GM19468 (cell line): ENCODE measurements at regions not wholly inside any gene's neighbourhood (a gene's known extent, or its start where the extent isn't known, plus 50 kb on each side); places are given as distances from the start of the nearest gene placed in this dataset.

Experiments used
- ATAC-seq: cut with Tn5 transposase; IDR thresholded peaks from one replicate; pipeline ENCODE4 v1.9.1; 2021; ENCODE audit warnings: mild to moderate bottlenecking, moderate library complexity, moderate number of reproducible peaks; ENCODE audit not compliant: unreplicated experiment; ENCODE audit errors: extremely low read depth

GRCh38 chr14:22097072-22097471, 423.5 kb upstream of the OR4E1 start:
- ATAC-seq, result no peak

GRCh38 chr14:22096514-22096895, 422.9 kb upstream of the OR4E1 start:
- ATAC-seq, result no peak

GRCh38 chr14:22095860-22096513, 422.4 kb upstream of the OR4E1 start:
- ATAC-seq, result no peak

GRCh38 chr14:22089940-22090339, 416.3 kb upstream of the OR4E1 start:
- ATAC-seq, result no peak

- ATAC-seq, result no peak
These were observed 415.2 kb upstream of the OR4E1 start for GRCh38 chr14:22088614-22089342.

- ATAC-seq, result no peak
These were observed 412.5 kb upstream of the OR4E1 start for GRCh38 chr14:22086131-22086530.

- ATAC-seq, result no peak
These were observed 411.0 kb upstream of the OR4E1 start for GRCh38 chr14:22084393-22085281.

GRCh38 chr14:22081337-22081736, 407.7 kb upstream of the OR4E1 start:
- ATAC-seq, result no peak

- ATAC-seq, result no peak
These were observed 406.1 kb upstream of the OR4E1 start for GRCh38 chr14:22079766-22080165.

- ATAC-seq, result no peak
These were observed 400.2 kb upstream of the OR4E1 start for GRCh38 chr14:22073801-22074200.

GRCh38 chr14:22071006-22071405, 397.4 kb upstream of the OR4E1 start:
- ATAC-seq, result peak; percentile 61

- ATAC-seq, result no peak
These were observed 396.7 kb upstream of the OR4E1 start for GRCh38 chr14:22070119-22070982.

- no peak for ATAC-seq
These were observed 391.7 kb upstream of the OR4E1 start for GRCh38 chr14:22065347-22065746.

- ATAC-seq, result no peak
These were observed 385.6 kb upstream of the OR4E1 start for GRCh38 chr14:22059201-22059600.

GRCh38 chr14:22052795-22053194, 379.2 kb upstream of the OR4E1 start:
- no peak for ATAC-seq

- ATAC-seq, result no peak
These were observed 373.5 kb upstream of the OR4E1 start for GRCh38 chr14:22047115-22047514.

GRCh38 chr14:22046063-22046462, 372.4 kb upstream of the OR4E1 start:
- ATAC-seq, result no peak

- no peak for ATAC-seq
These were observed 370.6 kb upstream of the OR4E1 start for GRCh38 chr14:22044193-22044592.

GRCh38 chr14:22040781-22041125, 367.1 kb upstream of the OR4E1 start:
- ATAC-seq, result no peak
